K562 (cell line): ENCODE measurements at regions not wholly inside any gene's neighbourhood (a gene's known extent, or its start where the extent isn't known, plus 50 kb on each side); places are given as distances from the start of the nearest gene placed in this dataset.

Experiments used
- CHD1 ChIP-seq: fragments of 200-600 bp; sonication (generic); IDR thresholded peaks from one replicate; pipeline ENCODE4 v1.6.1; 2012; ENCODE audit warnings: mild to moderate bottlenecking, moderate library complexity, low read length, inconsistent platforms
- KDM2B ChIP-seq: fragments of 250-450 bp; sonication (Bioruptor Pico); IDR thresholded peaks from 2 replicates; pipeline ENCODE4 v1.8.0; 2021; ENCODE audit warnings: mild to moderate bottlenecking, moderate library complexity
- NR2F6 ChIP-seq: fragments of 450-650 bp; formaldehyde crosslinking; IDR thresholded peaks from 2 replicates; pipeline ENCODE4 v1.4.0; 2020; ENCODE audit warnings: mild to moderate bottlenecking
- SRSF1 ChIP-seq: fragments of 200-400 bp; formaldehyde crosslinking; IDR thresholded peaks from 2 replicates; pipeline ENCODE4 v1.6.1; 2017; ENCODE audit warnings: mild to moderate bottlenecking, low read depth, low read length, moderate library complexity
- ZNF644 ChIP-seq: fragments of 200-800 bp; sonication (Bioruptor generic); IDR thresholded peaks from 2 replicates; pipeline ENCODE4 v1.6.1; 2016; ENCODE audit warnings: low read depth, missing genetic modification characterization, missing compliant biosample characterization

- TF ChIP-seq KDM2B (CRISPR knock-in tag) (no peak), SRSF1 (no peak), NR2F6 (CRISPR knock-in tag) (no peak), CHD1 (no peak), ZNF644 (tag) (no peak)
Measured at GRCh38 chr4:138949866-138950265, 65.7 kb upstream of the NOCT start.
